Tibial nerve (tissue), 4 donors: ENCODE measurements at regions not wholly inside any gene's neighbourhood (a gene's known extent, or its start where the extent isn't known, plus 50 kb on each side); places are given as distances from the start of the nearest gene placed in this dataset.
A peak's percentile ranks its signal among the peaks of the same experiment; 100 is the strongest.

Source experiments
- DNase-seq, 2 donors: peaks; one replicate each; pipeline ENCODE4 v3.0.0-alpha.2; 2019; ENCODE audit warnings: low spot score in 2 of 2
- H3K27ac ChIP-seq, 4 donors: fragments of 200-600 bp; sonication (generic) in 3 of 4; one replicate each; pipeline ENCODE4 v1.5.1; 2017 to 2019; ENCODE audit warnings: mild to moderate bottlenecking in 1 of 4
- H3K27me3 ChIP-seq, 2 donors: fragments of 200-600 bp; sonication (generic) in 1 of 2; one replicate each; pipeline versions ENCODE4 v1.5.1 to v1.6.0; 2017 to 2019
- H3K36me3 ChIP-seq, 3 donors: fragments of 200-600 bp; sonication (generic); one replicate each; pipeline ENCODE4 v1.5.1; 2018 to 2019
- H3K4me1 ChIP-seq, 4 donors: fragments of 200-600 bp; sonication (generic) in 3 of 4; one replicate each; pipeline ENCODE4 v1.5.1; 2017 to 2019
- H3K4me3 ChIP-seq, 4 donors: fragments of 200-600 bp; sonication (generic) in 3 of 4; one replicate each; pipeline ENCODE4 v1.5.1; 2017 to 2019; ENCODE audit warnings: mild to moderate bottlenecking in 1 of 4, moderate library complexity in 1 of 4
- H3K9me3 ChIP-seq, 4 donors: fragments of 200-600 bp; sonication (generic) in 3 of 4; one replicate each; pipeline ENCODE4 v1.5.1; 2017 to 2019
- EP300 ChIP-seq, 2 donors: sonication (generic); formaldehyde crosslinking; IDR thresholded peaks; one replicate each; pipeline ENCODE4 v1.6.1; 2017; ENCODE audit warnings: antibody characterized with exemption in 2 of 2, mild to moderate bottlenecking in 1 of 2
- POLR2A ChIP-seq, 2 donors: fragments of 450-650 bp; IDR thresholded peaks; one replicate each; pipeline ENCODE4 v1.6.1; 2017; ENCODE audit warnings: antibody characterized with exemption in 2 of 2, mild to moderate bottlenecking in 2 of 2, moderate library complexity in 2 of 2
- WGBS, 2 donors: methylation state at CpG; one replicate each; pipeline ENCODE4 v1.1.5; 2018; 5-methylcytosine and 5-hydroxymethylcytosine counted together
- TF ChIP-seq, protein P1 (sequence below), 5 experiments: fragments of 200-600 bp in 3 of 5; fragments of 450-650 bp in 2 of 5; sonication (generic) in 3 of 5; IDR thresholded peaks; one replicate each; pipeline ENCODE4 v1.5.1; 2016 to 2019; ENCODE audit warnings: antibody characterized with exemption in 5 of 5, mild to moderate bottlenecking in 3 of 5, moderate library complexity in 2 of 5

DNA sequence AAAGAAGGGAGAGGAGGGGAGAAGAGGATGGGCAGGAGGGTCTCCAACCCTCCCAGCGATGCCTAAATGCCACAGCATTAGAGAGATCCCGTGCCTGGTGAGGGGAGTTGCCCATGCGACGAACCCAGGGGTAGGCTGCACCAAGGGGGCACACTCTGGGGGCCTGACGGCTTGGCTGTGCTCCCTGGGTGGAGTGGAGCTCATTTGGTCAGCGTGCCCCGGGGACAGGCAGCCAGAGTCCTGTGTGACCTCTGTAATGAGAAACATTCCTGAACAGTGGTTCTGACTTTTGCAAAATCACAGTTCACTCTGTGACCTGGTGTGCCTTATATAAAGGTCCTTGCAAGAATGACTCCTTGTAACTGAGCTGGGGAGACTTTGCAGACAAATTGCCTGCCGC is 205.0 kb upstream of the N4BP1 start:
- peaks cover 0 to 7% (median 0%) of the 10 kb centered on the region in 4 donors for H3K9me3 ChIP-seq
- no peaks in the 10 kb centered on the region for H3K36me3 ChIP-seq
- H3K27ac ChIP-seq, result no peak overlapping the region
- peaks cover 0 to 10% (median 0%) of the 10 kb centered on the region in 4 donors for H3K4me1 ChIP-seq
- TF ChIP-seq, protein P1, sequence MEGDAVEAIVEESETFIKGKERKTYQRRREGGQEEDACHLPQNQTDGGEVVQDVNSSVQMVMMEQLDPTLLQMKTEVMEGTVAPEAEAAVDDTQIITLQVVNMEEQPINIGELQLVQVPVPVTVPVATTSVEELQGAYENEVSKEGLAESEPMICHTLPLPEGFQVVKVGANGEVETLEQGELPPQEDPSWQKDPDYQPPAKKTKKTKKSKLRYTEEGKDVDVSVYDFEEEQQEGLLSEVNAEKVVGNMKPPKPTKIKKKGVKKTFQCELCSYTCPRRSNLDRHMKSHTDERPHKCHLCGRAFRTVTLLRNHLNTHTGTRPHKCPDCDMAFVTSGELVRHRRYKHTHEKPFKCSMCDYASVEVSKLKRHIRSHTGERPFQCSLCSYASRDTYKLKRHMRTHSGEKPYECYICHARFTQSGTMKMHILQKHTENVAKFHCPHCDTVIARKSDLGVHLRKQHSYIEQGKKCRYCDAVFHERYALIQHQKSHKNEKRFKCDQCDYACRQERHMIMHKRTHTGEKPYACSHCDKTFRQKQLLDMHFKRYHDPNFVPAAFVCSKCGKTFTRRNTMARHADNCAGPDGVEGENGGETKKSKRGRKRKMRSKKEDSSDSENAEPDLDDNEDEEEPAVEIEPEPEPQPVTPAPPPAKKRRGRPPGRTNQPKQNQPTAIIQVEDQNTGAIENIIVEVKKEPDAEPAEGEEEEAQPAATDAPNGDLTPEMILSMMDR (IDR thresholded peaks at IDR 0.05), result no peak
- TF ChIP-seq EP300 (IDR thresholded peaks at IDR 0.05), result no peak
- no peak for TF ChIP-seq POLR2A (IDR thresholded peaks at IDR 0.05)
- peaks cover 0 to 9% of the 10 kb centered on the region in 2 donors for H3K27me3 ChIP-seq
- no peak for DNase-seq
- no peak overlapping the region for H3K4me3 ChIP-seq
- WGBS, 2 donors, result 18 to 25% methylated on average over 3 to 8 of the region's 8 CpGs

DNA sequence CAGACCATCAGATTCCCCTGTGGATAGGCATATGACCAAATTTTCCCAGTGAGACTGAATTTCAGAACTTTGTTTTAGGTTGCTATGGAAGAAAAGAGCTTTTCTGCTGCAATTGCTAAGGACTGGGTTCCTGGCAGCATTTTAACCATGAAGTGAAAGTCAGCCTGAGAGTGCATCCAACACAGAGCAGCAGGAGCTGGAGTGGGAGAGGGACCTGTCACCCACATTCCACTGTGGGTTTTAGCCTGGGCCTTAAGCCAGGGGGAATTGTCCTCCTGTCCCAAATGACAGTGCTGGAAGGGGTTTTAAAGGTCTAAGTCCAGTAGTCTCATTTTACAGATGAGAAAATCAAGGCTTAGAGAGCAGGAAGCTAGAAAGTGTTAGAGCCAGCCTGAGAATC is 203.5 kb upstream of the N4BP1 start:
- no peaks in the 10 kb centered on the region for H3K36me3 ChIP-seq
- H3K4me3 ChIP-seq, result no peak overlapping the region
- peaks cover 0 to 11% of the 10 kb centered on the region in 2 donors for H3K27me3 ChIP-seq
- DNase-seq, result no peak
- H3K4me1 ChIP-seq, result peaks cover 0 to 10% (median 0%) of the 10 kb centered on the region in 4 donors
- H3K27ac ChIP-seq, result no peak overlapping the region
- H3K9me3 ChIP-seq, result peaks cover 0 to 7% (median 0%) of the 10 kb centered on the region in 4 donors
- TF ChIP-seq EP300 (IDR thresholded peaks at IDR 0.05) (no peak), POLR2A (IDR thresholded peaks at IDR 0.05) (no peak)
- TF ChIP-seq, protein P1 (IDR thresholded peaks at IDR 0.05), result no peak

DNA sequence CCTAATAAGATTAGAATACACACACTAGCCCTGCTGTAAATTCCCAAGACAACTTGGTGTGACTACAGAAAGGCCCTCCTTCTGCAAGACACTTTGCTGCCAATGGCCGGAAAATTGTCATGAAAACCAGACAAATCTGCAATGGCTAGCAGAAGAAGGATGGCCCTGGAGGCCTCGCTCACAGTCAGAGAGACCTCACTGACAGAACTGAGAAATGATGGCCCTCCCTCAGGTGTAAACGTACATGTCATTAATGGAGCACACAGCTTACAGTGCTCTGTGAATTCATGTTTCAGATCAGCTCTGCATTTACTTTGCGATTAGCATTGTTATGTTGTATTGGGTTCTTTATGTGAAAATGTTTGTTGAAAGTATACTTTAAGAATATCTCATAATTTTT is 202.9 kb upstream of the N4BP1 start:
- Histone ChIP-seq H3K4me3 (no peak overlapping the region), H3K4me1 (peaks cover 0 to 10% (median 0%) of the 10 kb centered on the region in 4 donors), H3K27ac (no peak overlapping the region), H3K9me3 (peaks cover 0 to 7% (median 0%) of the 10 kb centered on the region in 4 donors), H3K36me3 (no peaks in the 10 kb centered on the region), H3K27me3 (peaks cover 0 to 11% of the 10 kb centered on the region in 2 donors)
- DNase-seq, result no peak
- 90 to 92% methylated on average over 4 of the region's 4 CpGs for WGBS, 2 donors
- no peak for TF ChIP-seq POLR2A (IDR thresholded peaks at IDR 0.05)
- TF ChIP-seq, protein P1 (IDR thresholded peaks at IDR 0.05), result no peak
- no peak for TF ChIP-seq EP300 (IDR thresholded peaks at IDR 0.05)

DNA sequence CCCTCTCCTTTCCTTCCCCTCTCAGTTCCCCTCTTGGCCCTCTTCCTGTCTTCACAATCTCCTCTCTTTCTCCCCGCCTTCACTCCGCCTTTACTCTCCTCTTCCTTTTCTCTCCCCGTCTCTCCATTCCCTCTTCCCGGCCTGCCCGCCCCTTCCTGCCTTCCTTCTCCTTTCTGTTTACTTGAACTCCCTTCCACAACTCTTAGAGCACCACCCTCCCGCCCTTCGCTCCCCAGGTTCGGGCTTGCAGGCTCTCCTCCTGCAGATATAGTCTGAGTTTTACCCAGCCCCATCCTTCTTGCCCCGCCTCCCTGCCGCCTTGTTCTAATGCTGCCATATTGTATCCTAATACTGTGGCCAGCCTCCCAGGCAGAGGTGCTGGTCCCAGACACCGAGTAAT is 201.5 kb upstream of the N4BP1 start:
- peaks cover 0 to 10% (median 0%) of the 10 kb centered on the region in 4 donors for H3K4me1 ChIP-seq
- TF ChIP-seq EP300 (IDR thresholded peaks at IDR 0.05) (no peak), POLR2A (IDR thresholded peaks at IDR 0.05) (no peak)
- TF ChIP-seq, protein P1 (IDR thresholded peaks at IDR 0.05), result no peak
- H3K36me3 ChIP-seq, result no peaks in the 10 kb centered on the region
- H3K27me3 ChIP-seq, result peaks cover 0 to 11% of the 10 kb centered on the region in 2 donors
- peaks cover 0 to 7% (median 0%) of the 10 kb centered on the region in 4 donors for H3K9me3 ChIP-seq
- H3K4me3 ChIP-seq, result peak overlapping the region in 1 of 4 donors; percentile 34
- no peak overlapping the region for H3K27ac ChIP-seq
- no peak for DNase-seq
- 26% methylated on average over 11 of the region's 11 CpGs for WGBS, 2 donors

DNA sequence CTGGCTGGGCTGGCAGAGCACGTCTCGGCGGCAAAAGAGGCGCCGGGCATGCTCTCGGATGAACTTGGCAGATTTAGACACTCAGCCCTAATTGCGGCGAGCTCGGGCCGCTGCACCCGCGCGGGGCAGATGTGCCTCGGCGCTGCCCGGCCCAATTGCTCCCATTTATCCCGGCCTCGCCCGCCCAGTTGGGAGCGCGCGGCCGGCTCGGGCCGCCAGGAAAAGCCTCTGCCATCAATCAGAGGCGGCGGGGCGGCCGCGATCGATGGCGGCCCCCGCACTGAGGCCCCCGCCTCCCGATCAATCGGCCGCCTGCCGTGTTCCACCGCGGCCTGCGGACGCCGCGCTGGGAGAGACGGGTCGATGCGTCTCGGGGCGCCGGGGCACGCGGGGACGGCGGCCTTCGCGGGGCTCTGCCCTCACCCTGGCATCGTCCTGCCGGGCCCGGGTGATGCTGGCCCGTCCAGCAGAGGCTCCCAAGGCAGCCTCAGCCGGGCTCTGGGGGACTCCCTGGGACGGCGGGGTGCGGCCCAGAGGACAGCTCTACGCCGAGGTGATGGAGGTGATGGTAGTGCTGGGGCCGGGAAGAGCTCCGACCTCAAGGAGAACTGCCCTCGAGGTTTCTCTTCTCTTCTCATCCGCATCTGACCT is 200.9 kb upstream of the N4BP1 start:
- Histone ChIP-seq H3K36me3 (no peaks in the 10 kb centered on the region), H3K4me3 (peak overlapping the region in 1 of 4 donors; percentile 34), H3K9me3 (peaks cover 0 to 7% (median 0%) of the 10 kb centered on the region in 4 donors), H3K27me3 (peaks cover 0 to 11% of the 10 kb centered on the region in 2 donors), H3K4me1 (peaks cover 0 to 10% (median 0%) of the 10 kb centered on the region in 4 donors), H3K27ac (no peak overlapping the region)
- 5 to 9% methylated on average over 26 to 61 of the region's 70 CpGs for WGBS, 2 donors
- TF ChIP-seq POLR2A (IDR thresholded peaks at IDR 0.05) (no peak), EP300 (IDR thresholded peaks at IDR 0.05) (no peak)
- TF ChIP-seq, protein P1 (IDR thresholded peaks at IDR 0.05), result no peak
- DNase-seq, result no peak
